Smooth muscle cell (in vitro differentiated cells): ENCODE measurements at regions not wholly inside any gene's neighbourhood (a gene's known extent, or its start where the extent isn't known, plus 50 kb on each side); places are given as distances from the start of the nearest gene placed in this dataset.

ENCODE experiments used
- DNase-seq: peaks from one replicate; lab custom pipeline; 2025; ENCODE audit not compliant: unreplicated experiment; lab: John Stamatoyannopoulos, UW
- H2AFZ ChIP-seq: fragments of 200-600 bp; sonication (generic); 2 replicates; pipeline ENCODE4 v1.6.0; 2016; ENCODE audit warnings: antibody characterized with exemption, low read depth, mild to moderate bottlenecking
- H3F3A ChIP-seq: fragments of 200-600 bp; sonication (generic); 2 replicates; pipeline ENCODE4 v1.6.0; 2017; ENCODE audit warnings: antibody characterized with exemption, low read depth
- H3K27ac ChIP-seq: fragments of 200-600 bp; sonication (generic); 2 replicates; pipeline ENCODE4 v1.5.1; 2016; ENCODE audit warnings: low read depth, mild to moderate bottlenecking
- H3K27me3 ChIP-seq: fragments of 200-600 bp; sonication (generic); 2 replicates; pipeline ENCODE4 v1.6.1; 2016; ENCODE audit warnings: low read depth, mild to moderate bottlenecking
- H3K36me3 ChIP-seq: fragments of 200-600 bp; sonication (generic); 2 replicates; pipeline ENCODE4 v1.5.1; 2016; ENCODE audit warnings: low read depth
- H3K4me1 ChIP-seq: fragments of 200-600 bp; sonication (generic); 2 replicates; pipeline ENCODE4 v1.5.1; 2016; ENCODE audit warnings: low read depth
- H3K4me2 ChIP-seq: fragments of 200-600 bp; sonication (generic); 2 replicates; pipeline ENCODE4 v1.6.0; 2016; ENCODE audit warnings: mild to moderate bottlenecking
- H3K4me3 ChIP-seq: fragments of 200-600 bp; sonication (generic); 2 replicates; pipeline ENCODE4 v1.5.1; 2016; ENCODE audit warnings: mild to moderate bottlenecking
- H3K79me2 ChIP-seq: fragments of 200-600 bp; sonication (generic); 2 replicates; pipeline ENCODE4 v1.6.0; 2016; ENCODE audit warnings: low read depth, mild to moderate bottlenecking
- H3K9ac ChIP-seq: fragments of 200-600 bp; sonication (generic); 2 replicates; pipeline ENCODE4 v1.6.0; 2016; ENCODE audit warnings: low read depth
- H3K9me3 ChIP-seq: fragments of 200-600 bp; sonication (generic); replicated peaks from 2 replicates; pipeline ENCODE4 v1.5.1; 2016; ENCODE audit warnings: low read depth
- H4K20me1 ChIP-seq: fragments of 200-600 bp; sonication (generic); 2 replicates; pipeline ENCODE4 v1.6.0; 2016; ENCODE audit warnings: low read depth
- WGBS: methylation state at CpG from one replicate; pipeline ENCODE4 v1.1.7; 2016; ENCODE audit warnings: low lambda C conversion rate; 5-methylcytosine and 5-hydroxymethylcytosine counted together
- TF ChIP-seq, protein P1 (sequence below): fragments of 200-600 bp; sonication (generic); IDR thresholded peaks from 2 replicates; pipeline ENCODE4 v1.5.1; 2017; ENCODE audit warnings: borderline replicate concordance, mild to moderate bottlenecking, antibody characterized with exemption; ENCODE audit not compliant: insufficient read depth, poor library complexity, severe bottlenecking

DNA sequence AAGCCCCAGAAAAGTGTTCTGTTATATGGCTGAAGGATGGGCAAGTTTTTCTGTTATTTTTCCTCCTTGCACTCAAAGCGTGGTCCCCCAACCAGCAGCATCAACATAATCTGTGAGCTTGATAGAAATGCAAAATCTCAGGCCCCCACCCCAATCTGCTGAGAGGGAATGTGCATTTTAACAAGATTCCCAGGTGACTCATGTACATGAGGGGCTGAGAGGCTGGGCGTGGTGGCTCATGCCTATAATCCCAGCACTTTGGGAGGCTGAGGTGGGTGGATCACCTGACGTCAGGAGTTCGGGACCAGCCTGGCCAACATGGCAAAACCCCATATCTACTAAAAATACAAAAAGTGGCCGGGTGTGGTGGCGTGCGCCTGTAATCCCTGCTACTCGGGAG, 326.8 kb upstream of the PODXL start:
- 81% methylated on average over 8 of the region's 8 CpGs for WGBS

DNA sequence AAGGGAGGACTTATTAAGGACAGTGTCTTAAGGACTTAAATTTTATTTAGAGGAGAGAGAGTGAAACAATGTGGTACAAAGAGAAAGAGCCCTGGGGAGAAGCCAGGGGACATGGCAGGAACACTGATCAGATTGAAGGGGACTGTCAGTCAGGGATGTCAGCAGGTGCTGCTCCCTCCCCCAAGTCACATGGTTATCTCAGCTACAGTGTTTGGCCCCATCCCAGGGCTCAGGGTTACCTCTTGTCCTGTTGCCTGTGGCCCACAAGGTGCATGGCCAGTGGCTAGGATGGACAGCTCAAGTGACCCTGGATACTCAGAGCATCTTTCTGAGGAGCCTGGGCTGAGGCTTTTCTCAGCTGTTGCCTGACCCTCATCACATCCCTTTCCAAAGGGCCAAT, 325.9 kb upstream of the PODXL start:
- Histone ChIP-seq H3K27ac (no peak overlapping the region), H3K36me3 (no peaks in the 10 kb centered on the region), H3K9me3 (no peaks in the 10 kb centered on the region), H3K27me3 (peaks cover 9% of the 10 kb centered on the region), H3K4me3 (no peak overlapping the region), H3K9ac (no peak overlapping the region), H4K20me1 (no peaks in the 10 kb centered on the region), H3K4me1 (no peaks in the 10 kb centered on the region), H2AFZ (no peak overlapping the region), H3K4me2 (no peak overlapping the region), H3K79me2 (no peaks in the 10 kb centered on the region), H3F3A (no peaks in the 10 kb centered on the region)
- DNase-seq = no peak
- TF ChIP-seq, protein P1, sequence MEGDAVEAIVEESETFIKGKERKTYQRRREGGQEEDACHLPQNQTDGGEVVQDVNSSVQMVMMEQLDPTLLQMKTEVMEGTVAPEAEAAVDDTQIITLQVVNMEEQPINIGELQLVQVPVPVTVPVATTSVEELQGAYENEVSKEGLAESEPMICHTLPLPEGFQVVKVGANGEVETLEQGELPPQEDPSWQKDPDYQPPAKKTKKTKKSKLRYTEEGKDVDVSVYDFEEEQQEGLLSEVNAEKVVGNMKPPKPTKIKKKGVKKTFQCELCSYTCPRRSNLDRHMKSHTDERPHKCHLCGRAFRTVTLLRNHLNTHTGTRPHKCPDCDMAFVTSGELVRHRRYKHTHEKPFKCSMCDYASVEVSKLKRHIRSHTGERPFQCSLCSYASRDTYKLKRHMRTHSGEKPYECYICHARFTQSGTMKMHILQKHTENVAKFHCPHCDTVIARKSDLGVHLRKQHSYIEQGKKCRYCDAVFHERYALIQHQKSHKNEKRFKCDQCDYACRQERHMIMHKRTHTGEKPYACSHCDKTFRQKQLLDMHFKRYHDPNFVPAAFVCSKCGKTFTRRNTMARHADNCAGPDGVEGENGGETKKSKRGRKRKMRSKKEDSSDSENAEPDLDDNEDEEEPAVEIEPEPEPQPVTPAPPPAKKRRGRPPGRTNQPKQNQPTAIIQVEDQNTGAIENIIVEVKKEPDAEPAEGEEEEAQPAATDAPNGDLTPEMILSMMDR = no peak

More for the DNA sequence above, 326.8 kb upstream of the PODXL start:
- no peak for DNase-seq
- no peak overlapping the region for H3K4me2 ChIP-seq
- no peaks in the 10 kb centered on the region for H4K20me1 ChIP-seq
- no peaks in the 10 kb centered on the region for H3F3A ChIP-seq
- H3K36me3 ChIP-seq = no peaks in the 10 kb centered on the region
- H3K4me1 ChIP-seq = no peaks in the 10 kb centered on the region
- H3K9ac ChIP-seq = no peak overlapping the region
- no peak overlapping the region for H3K4me3 ChIP-seq
- no peaks in the 10 kb centered on the region for H3K79me2 ChIP-seq
- H3K27me3 ChIP-seq = peaks cover 15% of the 10 kb centered on the region
- H3K9me3 ChIP-seq = no peaks in the 10 kb centered on the region
- no peak overlapping the region for H2AFZ ChIP-seq
- TF ChIP-seq, protein P1 = no peak
- H3K27ac ChIP-seq = no peak overlapping the region

DNA sequence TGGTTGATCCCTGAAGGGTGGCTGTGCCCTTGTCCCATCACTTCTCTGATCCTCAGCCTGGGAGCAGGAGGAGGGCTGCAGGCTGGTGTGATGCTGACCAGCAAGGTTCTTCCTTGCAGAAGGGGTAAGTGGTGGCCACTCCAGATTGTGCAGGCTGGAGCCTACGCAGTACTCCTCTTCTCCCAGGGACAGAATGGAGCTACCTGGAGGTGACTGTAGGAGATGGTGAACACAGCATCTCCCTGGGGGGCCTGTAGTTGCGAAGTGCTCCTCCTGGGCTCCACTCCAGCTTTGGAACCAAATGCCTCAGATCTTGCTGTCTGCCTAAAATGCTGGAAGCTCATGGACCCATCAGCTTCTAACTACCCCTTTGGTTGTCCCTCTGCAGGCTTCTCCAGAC, 323.6 kb upstream of the PODXL start:
- Histone ChIP-seq H3F3A (no peaks in the 10 kb centered on the region), H3K79me2 (no peaks in the 10 kb centered on the region), H3K4me2 (no peak overlapping the region), H2AFZ (no peak overlapping the region), H3K4me1 (no peaks in the 10 kb centered on the region), H3K36me3 (no peaks in the 10 kb centered on the region), H4K20me1 (no peaks in the 10 kb centered on the region), H3K9me3 (no peaks in the 10 kb centered on the region), H3K27ac (no peak overlapping the region), H3K9ac (no peak overlapping the region), H3K4me3 (no peak overlapping the region), H3K27me3 (peaks cover 11% of the 10 kb centered on the region)
- DNase-seq = no peak
- TF ChIP-seq, protein P1 = no peak
- WGBS = 97% methylated on average over 2 of the region's 2 CpGs

DNA sequence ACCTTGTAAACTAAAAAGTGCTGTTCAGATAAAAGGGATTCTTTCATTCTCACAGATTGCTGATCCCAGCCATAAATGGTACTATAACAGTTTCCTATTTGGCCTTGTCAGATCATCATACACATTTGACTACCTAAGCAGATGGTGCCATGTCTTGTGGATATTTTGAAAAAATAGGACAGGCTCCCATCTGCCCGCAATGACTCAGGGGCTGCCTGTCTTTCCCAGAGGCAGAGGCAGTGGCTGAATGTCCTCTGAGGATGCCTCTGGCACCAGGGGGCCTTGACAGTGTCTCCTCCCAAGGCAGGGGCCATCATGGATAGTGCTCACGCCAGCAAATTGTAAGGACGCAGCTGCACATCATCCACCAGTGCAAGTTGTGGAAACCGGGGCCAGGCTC, 323.0 kb upstream of the PODXL start:
- H3K36me3 ChIP-seq = no peaks in the 10 kb centered on the region
- no peaks in the 10 kb centered on the region for H3K4me1 ChIP-seq
- no peak overlapping the region for H3K9ac ChIP-seq
- H2AFZ ChIP-seq = no peak overlapping the region
- H3K27me3 ChIP-seq = peaks cover 17% of the 10 kb centered on the region
- H4K20me1 ChIP-seq = no peaks in the 10 kb centered on the region
- 96% methylated on average over 4 of the region's 4 CpGs for WGBS
- no peaks in the 10 kb centered on the region for H3K9me3 ChIP-seq
- TF ChIP-seq, protein P1 = no peak
- no peak overlapping the region for H3K27ac ChIP-seq
- H3K79me2 ChIP-seq = no peaks in the 10 kb centered on the region
- no peak overlapping the region for H3K4me2 ChIP-seq
- H3F3A ChIP-seq = no peaks in the 10 kb centered on the region
- no peak overlapping the region for H3K4me3 ChIP-seq
- no peak for DNase-seq
